Right lobe of liver (tissue), 4 donors: ENCODE measurements at regions not wholly inside any gene's neighbourhood (a gene's known extent, or its start where the extent isn't known, plus 50 kb on each side); places are given as distances from the start of the nearest gene placed in this dataset.

Source experiments
- CTCF ChIP-seq, 4 donors: fragments of 200-600 bp in 3 of 4; fragments of 450-650 bp in 1 of 4; IDR thresholded peaks; one replicate each; pipeline versions ENCODE4 v1.5.1 to v1.8.0; 2016 to 2022; ENCODE audit warnings: antibody characterized with exemption in 4 of 4, mild to moderate bottlenecking in 2 of 4
- POLR2A ChIP-seq: fragments of 450-650 bp; IDR thresholded peaks from one replicate; pipeline ENCODE4 v1.6.1; 2017; ENCODE audit warnings: antibody characterized with exemption, mild to moderate bottlenecking
- donor health status: DM: no; HTN: no; CAD: no.
- donor health status: DM: no; HTN: no; CAD: no.
- donor health status: DM: no; HTN: yes; CAD: no.

- TF ChIP-seq POLR2A: no peak
- no peak for TF ChIP-seq CTCF (IDR thresholded peaks at IDR 0.05)
Observed at GRCh38 chr5:68734781-68735180, 359.0 kb upstream of the SLC30A5 start.
